PC-9 (cell line): ENCODE measurements at regions not wholly inside any gene's neighbourhood (a gene's known extent, or its start where the extent isn't known, plus 50 kb on each side); places are given as distances from the start of the nearest gene placed in this dataset.
A peak's percentile ranks its signal among the peaks of the same experiment; 100 is the strongest.
"Not testable (repeated sequence)": the region's sequence is repeated elsewhere in the genome, so short reads cannot be mapped to it uniquely, and the experiment has no call there.

Experiments
- BruUV-seq: library from RNA; stranded (reverse); fragments of 400-500 nt; replicated peaks from 2 replicates; lab custom pipeline; 2021; lab: Mats Ljungman, UMichigan
- CTCF ChIA-PET: fragments of 300-600 bp; sonication (Branson Sonifier 250); formaldehyde crosslinking; loops from one replicate; lab custom pipeline; 2022; ENCODE audit warnings: antibody characterized with exemption; lab: Charles Lee
- POLR2A ChIA-PET: fragments of 300-600 bp; sonication (Branson Sonifier 250); formaldehyde crosslinking; loops from one replicate; lab custom pipeline; 2022; ENCODE audit warnings: antibody characterized with exemption; ENCODE audit not compliant: unreplicated experiment; lab: Charles Lee
- DNase-seq, 2 experiments: peaks; one replicate each; pipeline versions ENCODE4 v3.0.0 to v3.0.0-alpha.2; 2015 to 2022; ENCODE audit warnings: mixed read lengths in 1 of 2
- H2AFZ ChIP-seq: fragments of 200-600 bp; sonication (generic); 2 replicates; pipeline ENCODE4 v1.8.1; 2017; ENCODE audit warnings: antibody characterized with exemption
- H3F3A ChIP-seq: fragments of 200-600 bp; sonication (generic); 2 replicates; pipeline ENCODE4 v1.8.1; 2017; ENCODE audit warnings: antibody characterized with exemption, mild to moderate bottlenecking, low read depth; ENCODE audit not compliant: insufficient read depth
- H3K27ac ChIP-seq: fragments of 200-600 bp; sonication (generic); 2 replicates; pipeline ENCODE4 v1.6.1; 2016; ENCODE audit warnings: mixed run types
- H3K27me3 ChIP-seq: fragments of 200-600 bp; sonication (generic); 2 replicates; pipeline ENCODE4 v1.6.1; 2016; ENCODE audit warnings: low read depth, mixed run types; ENCODE audit not compliant: insufficient read depth
- H3K36me3 ChIP-seq: fragments of 200-600 bp; sonication (generic); 2 replicates; pipeline ENCODE4 v1.6.1; 2016; ENCODE audit warnings: low read depth, mixed run types
- H3K4me1 ChIP-seq: fragments of 200-600 bp; sonication (generic); replicated peaks from 2 replicates; pipeline ENCODE4 v1.6.1; 2016; ENCODE audit warnings: mixed run types; ENCODE audit not compliant: insufficient read depth
- H3K4me2 ChIP-seq: fragments of 200-600 bp; sonication (generic); 2 replicates; pipeline ENCODE4 v1.6.1; 2017; ENCODE audit warnings: mixed run types
- H3K4me3 ChIP-seq: fragments of 200-600 bp; sonication (generic); 2 replicates; pipeline ENCODE4 v1.6.1; 2016; ENCODE audit warnings: mixed run types
- H3K79me2 ChIP-seq: fragments of 200-600 bp; sonication (generic); 2 replicates; pipeline ENCODE4 v1.6.1; 2017; ENCODE audit warnings: low read depth, mixed run types
- H3K9me2 ChIP-seq: fragments of 200-600 bp; sonication (generic); 2 replicates; pipeline ENCODE4 v1.8.1; 2017; ENCODE audit warnings: mild to moderate bottlenecking; ENCODE audit not compliant: insufficient read depth
- H3K9me3 ChIP-seq: fragments of 200-600 bp; sonication (generic); 2 replicates; pipeline ENCODE4 v1.8.1; 2016; ENCODE audit warnings: low read depth; ENCODE audit not compliant: insufficient read depth
- H4K20me1 ChIP-seq: fragments of 200-600 bp; sonication (generic); 2 replicates; pipeline ENCODE4 v1.8.1; 2017; ENCODE audit not compliant: insufficient read depth
- intact Hi-C: fragments of 100-400 bp; cut with micrococcal nuclease; formaldehyde crosslinking; loops from one replicate; pipeline ENCODE4 v1.10.0; 2022; ENCODE audit not compliant: unreplicated experiment
- TF ChIP-seq, protein P1 (sequence below): fragments of 200-600 bp; sonication (generic); conservative IDR thresholded peaks from 2 replicates; pipeline ENCODE4 v1.6.1; 2017; ENCODE audit warnings: mixed run types, antibody characterized with exemption, mild to moderate bottlenecking, moderate library complexity

- intact Hi-C loops, H3K27me3 ChIP-seq, H3K9me2 ChIP-seq, H2AFZ ChIP-seq, H3F3A ChIP-seq, H3K4me3 ChIP-seq, H3K27ac ChIP-seq, H4K20me1 ChIP-seq, BruUV-seq, CTCF ChIA-PET, H3K79me2 ChIP-seq, H3K9me3 ChIP-seq, H3K4me1 ChIP-seq, POLR2A ChIA-PET, H3K36me3 ChIP-seq, H3K4me2 ChIP-seq: not testable (repeated sequence)
- TF ChIP-seq, protein P1, sequence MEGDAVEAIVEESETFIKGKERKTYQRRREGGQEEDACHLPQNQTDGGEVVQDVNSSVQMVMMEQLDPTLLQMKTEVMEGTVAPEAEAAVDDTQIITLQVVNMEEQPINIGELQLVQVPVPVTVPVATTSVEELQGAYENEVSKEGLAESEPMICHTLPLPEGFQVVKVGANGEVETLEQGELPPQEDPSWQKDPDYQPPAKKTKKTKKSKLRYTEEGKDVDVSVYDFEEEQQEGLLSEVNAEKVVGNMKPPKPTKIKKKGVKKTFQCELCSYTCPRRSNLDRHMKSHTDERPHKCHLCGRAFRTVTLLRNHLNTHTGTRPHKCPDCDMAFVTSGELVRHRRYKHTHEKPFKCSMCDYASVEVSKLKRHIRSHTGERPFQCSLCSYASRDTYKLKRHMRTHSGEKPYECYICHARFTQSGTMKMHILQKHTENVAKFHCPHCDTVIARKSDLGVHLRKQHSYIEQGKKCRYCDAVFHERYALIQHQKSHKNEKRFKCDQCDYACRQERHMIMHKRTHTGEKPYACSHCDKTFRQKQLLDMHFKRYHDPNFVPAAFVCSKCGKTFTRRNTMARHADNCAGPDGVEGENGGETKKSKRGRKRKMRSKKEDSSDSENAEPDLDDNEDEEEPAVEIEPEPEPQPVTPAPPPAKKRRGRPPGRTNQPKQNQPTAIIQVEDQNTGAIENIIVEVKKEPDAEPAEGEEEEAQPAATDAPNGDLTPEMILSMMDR, result peak; percentile 57
- DNase-seq, result peak in 1 of 2 experiments; percentile 32
Observed at GRCh38 chr14:106348873-106349540, 822.6 kb downstream of the TMEM121 start.

DNA sequence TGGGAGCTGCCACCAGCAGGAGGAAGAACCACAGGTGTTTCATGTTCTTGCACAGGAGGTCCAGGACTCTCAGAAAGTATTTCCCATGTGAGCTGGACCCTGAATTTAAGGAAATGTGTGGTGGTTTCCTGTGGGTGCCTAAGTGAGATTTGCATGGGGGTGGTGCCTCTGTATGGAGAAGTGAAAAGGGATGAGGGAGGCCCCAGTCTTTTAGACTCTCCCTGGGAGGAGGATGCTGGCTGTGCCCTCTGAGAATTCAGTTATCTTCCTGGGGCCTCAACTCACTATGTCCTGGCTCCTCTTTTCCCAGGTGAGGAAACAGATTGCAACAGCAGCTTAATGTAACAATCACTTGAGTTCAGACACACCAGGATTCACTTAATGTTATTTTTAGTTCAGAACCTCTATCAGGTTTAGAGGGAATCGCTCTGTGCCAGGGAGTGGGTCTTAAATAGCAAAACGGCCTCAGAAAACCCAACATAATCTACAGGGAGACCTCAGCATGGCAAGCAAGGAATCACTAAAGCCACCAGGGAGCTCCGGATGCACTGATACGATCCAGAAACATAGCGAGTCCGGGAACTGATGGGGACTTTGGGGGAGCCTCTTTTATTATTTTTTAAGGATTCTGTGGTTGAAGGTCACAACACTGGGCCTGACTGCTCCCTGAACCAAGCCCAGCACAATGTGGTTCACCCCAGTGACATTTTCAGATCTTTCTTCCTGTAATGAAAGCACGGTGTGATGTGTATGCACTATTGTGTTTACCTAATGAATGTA lies 823.5 kb downstream of the TMEM121 start:
- H3K9me3 ChIP-seq, H3K36me3 ChIP-seq, H3K4me2 ChIP-seq, H3K27ac ChIP-seq, H3K27me3 ChIP-seq, H3F3A ChIP-seq, H3K4me3 ChIP-seq, CTCF ChIA-PET, DNase-seq, POLR2A ChIA-PET, H3K79me2 ChIP-seq, H3K9me2 ChIP-seq, H2AFZ ChIP-seq, intact Hi-C loops, H3K4me1 ChIP-seq, BruUV-seq, H4K20me1 ChIP-seq: not testable (repeated sequence)

DNA sequence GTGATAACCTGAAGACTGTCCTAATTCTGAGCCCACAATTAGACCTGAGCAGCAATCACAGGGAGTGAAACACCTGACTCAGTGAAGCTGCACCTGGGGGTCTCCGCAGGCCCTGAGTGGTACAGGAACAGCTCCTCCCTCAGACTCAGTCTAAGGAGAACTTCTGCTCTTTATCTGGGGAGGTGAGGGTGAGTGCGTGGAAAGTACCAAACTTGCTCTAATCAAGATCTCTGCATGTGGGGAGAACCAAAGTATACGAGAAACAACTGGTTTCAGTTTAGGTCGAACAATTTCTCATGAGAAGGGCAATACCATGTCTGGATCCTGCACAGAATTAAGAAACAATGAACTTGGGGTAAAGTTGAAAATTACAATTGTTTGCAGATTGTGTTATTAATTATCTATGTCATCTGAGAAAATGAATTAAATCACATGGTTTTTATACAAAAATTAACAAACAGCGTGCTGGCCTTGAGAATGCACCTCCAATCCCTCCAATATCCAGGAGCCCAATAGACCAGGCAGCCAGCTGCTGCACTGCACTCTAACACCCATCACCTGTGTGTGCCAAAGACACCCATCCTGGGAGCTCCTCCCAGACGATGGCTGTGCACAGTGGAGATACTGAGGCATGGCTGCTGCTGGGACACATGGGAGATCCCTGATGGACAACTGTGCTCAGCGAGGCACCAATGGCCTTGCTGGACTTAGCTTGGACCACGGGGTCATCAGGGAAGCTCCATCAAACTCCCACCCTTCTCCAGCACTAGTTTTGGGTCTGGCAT lies 828.8 kb downstream of the TMEM121 start:
- H3K27ac ChIP-seq, H3K4me1 ChIP-seq, H3K4me2 ChIP-seq, H4K20me1 ChIP-seq, H3K9me2 ChIP-seq, H3K4me3 ChIP-seq, intact Hi-C loops, H3K9me3 ChIP-seq, H3K79me2 ChIP-seq, H3F3A ChIP-seq, H3K36me3 ChIP-seq, BruUV-seq, H3K27me3 ChIP-seq, H2AFZ ChIP-seq, CTCF ChIA-PET, DNase-seq: not testable (repeated sequence)
- POLR2A ChIA-PET, result interaction anchor here (0.7 kb wide), 1 partner anchor 35 kb away, joined by 3 read pairs; no protein-coding TSS in a partner anchor

DNA sequence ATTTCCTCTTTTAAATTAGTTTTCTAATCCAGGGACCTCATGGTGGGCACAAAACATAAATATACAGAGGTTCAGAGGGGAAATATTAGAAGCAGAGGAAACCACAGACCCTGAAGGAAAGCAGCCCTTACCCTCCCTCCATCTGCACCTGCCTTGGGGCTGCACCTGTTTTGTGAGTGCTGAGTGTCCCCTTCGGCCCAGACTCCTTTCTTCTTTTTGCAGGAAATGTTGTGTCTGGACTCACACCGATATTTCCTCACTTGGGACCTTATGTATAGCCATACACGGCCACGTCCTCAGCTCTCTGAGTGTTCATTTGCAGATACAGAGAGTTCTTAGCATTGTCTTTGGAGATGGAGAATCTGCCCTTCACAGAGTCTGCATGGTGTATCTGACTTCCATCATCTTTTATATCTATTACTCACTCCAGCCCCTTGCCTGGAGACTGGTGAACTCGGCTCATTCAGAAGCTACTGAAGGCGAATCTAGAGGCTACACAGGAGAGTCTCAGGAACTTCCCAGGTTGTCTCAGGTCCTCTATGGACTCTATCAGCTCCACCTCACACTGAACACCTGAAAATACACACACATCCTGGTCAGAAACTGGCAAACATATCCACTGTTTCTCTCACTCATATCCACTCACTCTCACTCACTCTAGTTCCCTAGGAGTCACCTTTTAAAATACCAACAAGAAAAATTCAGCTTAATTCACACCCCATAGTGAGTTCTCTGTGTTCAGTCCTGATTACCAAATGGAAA lies 829.7 kb downstream of the TMEM121 start:
- H3K4me3 ChIP-seq, H3K4me2 ChIP-seq, POLR2A ChIA-PET, H2AFZ ChIP-seq, H3K27ac ChIP-seq, H3K4me1 ChIP-seq, H4K20me1 ChIP-seq, H3F3A ChIP-seq, CTCF ChIA-PET, H3K27me3 ChIP-seq, DNase-seq, BruUV-seq, H3K9me3 ChIP-seq, H3K79me2 ChIP-seq, intact Hi-C loops, H3K9me2 ChIP-seq, H3K36me3 ChIP-seq: not testable (repeated sequence)

DNA sequence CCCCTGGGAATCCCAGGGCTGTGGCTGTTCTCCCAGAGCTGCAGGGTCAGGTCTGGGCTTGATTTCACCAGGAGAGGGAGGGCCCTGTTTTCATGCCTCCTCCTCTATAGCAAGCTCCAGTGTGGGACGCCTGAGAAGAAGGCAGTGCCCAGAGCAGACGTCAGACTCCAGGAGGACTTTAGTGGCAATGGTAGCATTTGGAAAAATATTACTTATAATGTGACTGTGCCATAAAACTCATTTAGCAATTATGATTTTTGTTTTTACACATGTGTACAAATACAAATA lies 830.2 kb downstream of the TMEM121 start:
- CTCF ChIA-PET, BruUV-seq: not testable (repeated sequence)

More for the DNA sequence above, 830.2 kb downstream of the TMEM121 start:
- H2AFZ ChIP-seq, H3F3A ChIP-seq, intact Hi-C loops, H3K4me2 ChIP-seq, POLR2A ChIA-PET, H3K4me1 ChIP-seq, H3K9me2 ChIP-seq, H3K4me3 ChIP-seq, H3K79me2 ChIP-seq, DNase-seq, H4K20me1 ChIP-seq, H3K36me3 ChIP-seq, H3K27me3 ChIP-seq, H3K9me3 ChIP-seq, H3K27ac ChIP-seq: not testable (repeated sequence)
